H9 (cell line): ENCODE measurements at regions not wholly inside any gene's neighbourhood (a gene's known extent, or its start where the extent isn't known, plus 50 kb on each side); places are given as distances from the start of the nearest gene placed in this dataset.

Source experiments
- DNase-seq: peaks from one replicate; pipeline ENCODE4 v3.0.0-alpha.2; 2017
- H2AFZ ChIP-seq: one replicate; pipeline ENCODE4 v1.6.1; 2013; ENCODE audit warnings: mild to moderate bottlenecking, low read length, control low read depth, moderate library complexity
- H2AK5ac ChIP-seq: 2 replicates; pipeline ENCODE4 v1.6.1; 2013; ENCODE audit warnings: low read length, control low read depth, mixed read lengths; ENCODE audit not compliant: insufficient read length
- H2BK120ac ChIP-seq: one replicate; pipeline ENCODE4 v1.6.1; 2013; ENCODE audit warnings: low read depth, mild to moderate bottlenecking, low read length, control low read depth, inconsistent platforms; ENCODE audit not compliant: poor library complexity, severe bottlenecking
- H2BK12ac ChIP-seq: 2 replicates; pipeline ENCODE4 v1.6.1; 2013; ENCODE audit warnings: low read length, control low read depth, mixed read lengths, low read depth; ENCODE audit not compliant: insufficient read length
- H2BK15ac ChIP-seq: 2 replicates; pipeline ENCODE4 v1.6.1; 2013; ENCODE audit warnings: low read depth, low read length, control low read depth
- H2BK20ac ChIP-seq: one replicate; pipeline ENCODE4 v1.6.1; 2013; ENCODE audit warnings: low read depth, mild to moderate bottlenecking, low read length, control low read depth, inconsistent platforms; ENCODE audit not compliant: poor library complexity, severe bottlenecking
- H2BK5ac ChIP-seq: 2 replicates; pipeline ENCODE4 v1.6.1; 2013; ENCODE audit warnings: low read length, control low read depth, mixed read lengths; ENCODE audit not compliant: insufficient read length
- H3K14ac ChIP-seq: 2 replicates; pipeline ENCODE4 v1.6.1; 2013; ENCODE audit warnings: low read length, control low read depth; ENCODE audit not compliant: insufficient read depth
- H3K18ac ChIP-seq: 2 replicates; pipeline ENCODE4 v1.6.1; 2013; ENCODE audit warnings: low read depth, mild to moderate bottlenecking, mixed read lengths, low read length, control low read depth; ENCODE audit not compliant: insufficient read length
- H3K23ac ChIP-seq: 2 replicates; pipeline ENCODE4 v1.6.1; 2013; ENCODE audit warnings: low read length, control low read depth, mixed read lengths, low read depth; ENCODE audit not compliant: insufficient read length
- H3K23me2 ChIP-seq: 2 replicates; pipeline ENCODE4 v1.6.1; 2013; ENCODE audit warnings: low read depth, mild to moderate bottlenecking, mixed read lengths, low read length, control low read depth; ENCODE audit not compliant: insufficient read length, poor library complexity, severe bottlenecking
- H3K27ac ChIP-seq: 2 replicates; pipeline ENCODE4 v1.5.1; 2013; ENCODE audit warnings: low read length, control low read depth, mixed read lengths, low read depth; ENCODE audit not compliant: insufficient read length
- H3K27me3 ChIP-seq: 2 replicates; pipeline ENCODE4 v1.6.1; 2013; ENCODE audit warnings: low read length, control low read depth, inconsistent platforms; ENCODE audit not compliant: insufficient read depth
- H3K4ac ChIP-seq: 2 replicates; pipeline ENCODE4 v1.6.1; 2013; ENCODE audit warnings: low read depth, mild to moderate bottlenecking, control low read depth, inconsistent platforms, low read length, moderate library complexity
- H3K4me1 ChIP-seq: 2 replicates; pipeline ENCODE4 v1.6.1; 2013; ENCODE audit warnings: low read length, control low read depth, inconsistent platforms; ENCODE audit not compliant: insufficient read depth
- H3K4me2 ChIP-seq: 2 replicates; pipeline ENCODE4 v1.6.1; 2013; ENCODE audit warnings: low read length, control low read depth, mixed read lengths; ENCODE audit not compliant: insufficient read length, insufficient read depth
- H3K56ac ChIP-seq: 2 replicates; pipeline ENCODE4 v1.6.1; 2013; ENCODE audit warnings: low read depth, mild to moderate bottlenecking, mixed read lengths, low read length, control low read depth; ENCODE audit not compliant: insufficient read length
- H3K79me1 ChIP-seq: 2 replicates; pipeline ENCODE4 v1.6.1; 2013; ENCODE audit warnings: low read depth, mild to moderate bottlenecking, moderate library complexity, low read length, control low read depth, inconsistent platforms; ENCODE audit not compliant: insufficient read depth, poor library complexity, severe bottlenecking
- H3K79me2 ChIP-seq: 2 replicates; pipeline ENCODE4 v1.6.1; 2013; ENCODE audit warnings: low read length, control low read depth, inconsistent platforms; ENCODE audit not compliant: insufficient read depth
- H3K9ac ChIP-seq: 2 replicates; pipeline ENCODE4 v1.6.1; 2013; ENCODE audit warnings: low read length, control low read depth, mixed read lengths; ENCODE audit not compliant: insufficient read length; ENCODE audit errors: extremely low read depth
- H3K9me3 ChIP-seq: one replicate; pipeline ENCODE4 v1.6.1; 2013; ENCODE audit warnings: low read depth, low read length, inconsistent platforms; ENCODE audit not compliant: control insufficient read depth
- H3T11ph ChIP-seq: one replicate; pipeline ENCODE4 v1.6.1; 2013; ENCODE audit warnings: mild to moderate bottlenecking, low read length, control low read depth, inconsistent platforms
- H4K20me1 ChIP-seq: one replicate; pipeline ENCODE4 v1.6.1; 2013; ENCODE audit not compliant: control insufficient read depth, insufficient read length, insufficient read depth
- H4K5ac ChIP-seq: 2 replicates; pipeline ENCODE4 v1.6.1; 2013; ENCODE audit warnings: low read depth, mild to moderate bottlenecking, mixed read lengths, low read length, control low read depth; ENCODE audit not compliant: insufficient read length
- H4K8ac ChIP-seq: replicated peaks from 2 replicates; pipeline ENCODE4 v1.6.1; 2013; ENCODE audit warnings: low read length, control low read depth, mixed read lengths, low read depth; ENCODE audit not compliant: insufficient read length
- H4K91ac ChIP-seq: 2 replicates; pipeline ENCODE4 v1.6.1; 2013; ENCODE audit warnings: low read depth, mild to moderate bottlenecking, moderate library complexity, mixed read lengths, low read length, control low read depth; ENCODE audit not compliant: insufficient read length
- H3K27ac Mint-ChIP-seq, 3 experiments: 2 replicates in 2 of 3; 3 replicates in 1 of 3; pipeline ENCODE4 v1.8.0; 2020 to 2021; ENCODE audit warnings: mixed read lengths in 3 of 3, mild to moderate bottlenecking in 1 of 3, moderate library complexity in 1 of 3
- H3K27me3 Mint-ChIP-seq: 2 replicates; pipeline ENCODE4 v1.8.0; 2021; ENCODE audit warnings: low read depth, mild to moderate bottlenecking, moderate library complexity, mixed read lengths
- H3K36me3 Mint-ChIP-seq, 3 experiments: 2 replicates in 2 of 3; 3 replicates in 1 of 3; pipeline ENCODE4 v1.8.0; 2020 to 2021; ENCODE audit warnings: low read depth in 3 of 3, mixed read lengths in 3 of 3; ENCODE audit not compliant: insufficient read depth in 1 of 3
- H3K4me1 Mint-ChIP-seq, 2 experiments: 2 replicates each; pipeline ENCODE4 v1.8.0; 2020; ENCODE audit warnings: mixed read lengths in 2 of 2
- H3K4me3 Mint-ChIP-seq, 2 experiments: 2 replicates in 1 of 2; 3 replicates in 1 of 2; pipeline ENCODE4 v1.8.0; 2020 to 2021; ENCODE audit warnings: mild to moderate bottlenecking in 2 of 2, mixed read lengths in 2 of 2, moderate library complexity in 1 of 2
- H3K9me3 Mint-ChIP-seq, 2 experiments: 2 replicates in 1 of 2; 3 replicates in 1 of 2; pipeline ENCODE4 v1.8.0; 2020; ENCODE audit warnings: mild to moderate bottlenecking in 2 of 2, mixed read lengths in 2 of 2, moderate library complexity in 1 of 2
- CTCF ChIP-seq: fragments of 200-600 bp; sonication (generic); conservative IDR thresholded peaks from 3 replicates; pipeline ENCODE4 v1.8.0; 2021; ENCODE audit warnings: antibody characterized with exemption, mild to moderate bottlenecking
- WGBS: extraction: QIAGEN DNeasy Blood & Tissue Kit; methylation state at CpG from one replicate; pipeline ENCODE4 v1.1.7; 2013; ENCODE audit warnings: missing lambda C conversion rate, low lambda C conversion rate, mixed read lengths; ENCODE audit not compliant: insufficient read length; ENCODE audit errors: extremely low coverage; 5-methylcytosine and 5-hydroxymethylcytosine counted together

- H3K9me3 Mint-ChIP-seq: no peaks in the 10 kb centered on the region; a peak in 1 of 5 replicates
These were observed 823.9 kb upstream of the SLITRK1 start for GRCh38 chr13:84705982-84706710.

More at GRCh38 chr13:84705982-84706710, 823.9 kb upstream of the SLITRK1 start:
- Histone ChIP-seq H2BK5ac (no peak overlapping the region), H2BK12ac (no peak overlapping the region), H3K14ac (no peak overlapping the region), H3K23me2 (no peaks in the 10 kb centered on the region), H3K27ac (no peak overlapping the region), H3K4me1 (no peaks in the 10 kb centered on the region), H2BK15ac (no peak overlapping the region), H3K4me2 (no peak overlapping the region), H4K20me1 (no peaks in the 10 kb centered on the region), H3K9ac (no peak overlapping the region), H2BK20ac (no peak overlapping the region), H3K79me1 (no peaks in the 10 kb centered on the region), H3K4ac (no peak overlapping the region), H3K56ac (no peak overlapping the region), H3K18ac (no peak overlapping the region), H4K91ac (no peak overlapping the region), H4K5ac (no peak overlapping the region), H3K79me2 (no peaks in the 10 kb centered on the region), H3K9me3 (no peaks in the 10 kb centered on the region), H2BK120ac (no peak overlapping the region), H3K27me3 (no peaks in the 10 kb centered on the region), H3K23ac (no peak overlapping the region), H2AK5ac (no peak overlapping the region), H3T11ph (no peak overlapping the region), H4K8ac (no peak overlapping the region), H2AFZ (no peak overlapping the region)
- Mint-ChIP-seq H3K27me3 (no peaks in the 10 kb centered on the region), H3K4me3 (no peak overlapping the region), H3K36me3 (no peaks in the 10 kb centered on the region; a peak in 1 of 7 replicates), H3K27ac (no peak overlapping the region), H3K4me1 (no peaks in the 10 kb centered on the region)
- WGBS: no CpG with 5 or more reads among the region's 2 CpGs
- no peak for TF ChIP-seq CTCF
- no peak for DNase-seq
